NCI-H510A (cell line): ENCODE measurements at regions not wholly inside any gene's neighbourhood (a gene's known extent, or its start where the extent isn't known, plus 50 kb on each side); places are given as distances from the start of the nearest gene placed in this dataset.

Experiments
- DNase-seq: peaks from one replicate; lab custom pipeline; 2025; lab: John Stamatoyannopoulos, UW

DNA sequence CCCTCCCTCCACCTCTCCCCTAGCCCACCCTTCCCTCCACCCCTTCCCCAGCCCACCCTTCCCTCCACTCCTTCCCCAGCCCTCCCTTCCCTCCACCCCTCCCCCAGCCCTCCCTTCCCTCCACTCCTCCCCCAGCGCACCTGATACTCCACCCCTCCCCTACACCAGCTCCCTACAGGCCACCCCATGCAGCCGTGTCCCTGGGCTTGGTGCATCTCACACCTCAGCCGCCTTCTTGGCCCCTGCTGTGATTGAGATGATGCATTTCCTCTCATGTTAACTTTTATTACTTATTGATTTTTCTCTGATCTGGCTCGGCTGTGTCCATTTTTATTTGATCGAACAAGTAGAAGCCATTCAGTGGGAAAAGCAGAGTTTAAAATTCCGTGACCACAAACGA, 243.8 kb downstream of the MATN1 start:
- no peak for DNase-seq

DNA sequence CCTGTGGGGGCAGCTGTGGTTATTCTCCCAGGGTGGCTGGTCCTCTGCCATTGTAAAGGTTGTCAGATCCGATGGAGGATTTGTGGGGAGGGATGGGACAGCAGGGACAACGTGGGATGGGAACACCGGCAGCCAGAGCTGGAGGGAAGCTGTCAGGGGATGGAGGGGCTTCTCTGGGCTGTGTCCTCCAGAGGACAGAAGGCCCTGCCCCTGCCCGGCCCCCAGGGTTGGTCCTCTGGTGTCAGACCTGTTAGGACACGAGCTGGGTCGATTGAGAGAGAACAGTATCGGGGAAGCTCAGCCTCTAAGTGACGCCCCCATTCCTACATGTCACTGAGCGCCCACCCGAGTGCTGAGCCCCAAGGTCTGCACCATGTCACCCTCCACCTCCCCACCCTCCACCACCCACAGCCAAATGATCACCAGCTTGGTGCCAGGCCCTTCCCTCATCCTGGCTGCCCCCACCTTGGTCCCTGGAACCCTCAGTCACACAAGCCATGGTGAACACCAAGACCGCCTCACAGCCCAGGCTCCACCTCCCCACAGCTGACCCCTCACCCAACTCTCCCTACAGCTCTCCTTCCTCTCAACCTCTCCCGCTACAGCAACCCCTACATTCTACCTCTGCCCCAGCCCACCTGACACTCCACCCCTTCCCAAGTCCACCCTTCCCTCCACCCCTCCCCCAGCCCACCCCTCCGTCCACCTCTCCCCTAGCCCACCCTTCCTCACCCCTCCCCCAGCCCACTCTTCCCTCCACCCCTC, 244.4 kb downstream of the MATN1 start:
- no peak for DNase-seq

DNA sequence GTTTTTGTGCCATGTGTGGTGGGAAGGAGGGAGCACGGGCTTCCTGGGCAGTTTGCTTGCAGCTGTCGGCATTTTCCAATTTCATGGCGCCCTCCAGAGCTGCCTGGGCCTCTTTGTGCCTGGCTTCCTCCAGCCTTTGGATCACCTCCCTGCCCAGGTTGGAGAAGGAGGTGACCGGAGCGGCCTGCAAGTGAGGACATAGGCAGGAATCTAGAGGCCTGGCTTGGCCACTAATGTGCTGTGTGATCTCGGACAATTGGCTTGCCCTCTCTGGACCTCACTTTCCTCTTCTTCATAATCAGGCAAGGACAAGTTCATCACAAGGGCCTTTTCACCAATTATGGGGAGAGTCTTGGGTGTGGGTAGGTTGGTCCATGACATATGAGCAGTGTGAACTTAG, 245.1 kb downstream of the MATN1 start:
- no peak for DNase-seq

DNA sequence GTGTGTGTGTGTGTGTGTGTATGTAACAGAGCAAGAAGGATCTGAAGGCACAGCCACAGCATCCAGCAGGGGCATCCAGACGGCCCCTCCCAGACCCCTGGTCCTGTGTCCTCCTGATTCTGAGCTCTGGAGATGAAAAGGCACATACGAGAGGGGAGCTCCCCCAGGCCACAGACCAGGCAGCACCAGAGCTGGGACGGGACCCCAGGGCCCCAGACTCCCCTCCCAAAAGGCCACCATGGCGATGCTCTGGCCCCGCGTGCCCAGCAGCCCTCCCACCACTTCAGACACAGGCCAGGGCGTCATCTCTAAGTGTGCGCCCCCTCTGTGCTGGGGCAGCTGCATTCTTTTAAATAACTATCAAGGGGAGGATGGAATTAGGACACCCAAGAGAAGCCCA, 245.8 kb downstream of the MATN1 start:
- DNase-seq = no peak

DNA sequence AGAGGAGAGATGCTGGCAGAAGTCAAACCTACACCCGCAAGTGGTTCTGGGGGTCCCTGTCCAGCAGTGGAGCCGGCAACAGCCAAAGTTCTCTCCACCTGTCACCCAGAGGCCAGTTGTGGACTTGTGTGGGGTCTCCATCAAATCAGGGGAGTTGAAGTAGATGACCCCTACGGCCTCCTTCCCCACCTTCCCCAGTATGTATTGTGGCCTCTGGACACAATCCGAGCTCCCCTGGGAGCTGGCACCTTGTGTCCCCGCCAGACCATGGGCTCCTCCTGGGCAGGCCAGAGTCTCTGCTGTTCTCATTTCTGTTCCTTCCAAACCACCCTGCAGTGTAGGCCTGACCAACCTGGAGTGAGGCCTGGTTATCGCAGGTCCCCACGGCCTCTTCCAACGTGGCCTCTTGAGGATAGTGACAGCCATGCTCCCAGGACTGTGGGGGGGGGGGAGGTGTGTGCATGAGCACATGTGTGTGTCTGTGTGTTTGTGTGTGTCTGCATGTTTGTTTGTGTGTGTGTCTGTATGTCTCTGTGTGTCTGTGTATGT, 246.4 kb downstream of the MATN1 start:
- no peak for DNase-seq

DNA sequence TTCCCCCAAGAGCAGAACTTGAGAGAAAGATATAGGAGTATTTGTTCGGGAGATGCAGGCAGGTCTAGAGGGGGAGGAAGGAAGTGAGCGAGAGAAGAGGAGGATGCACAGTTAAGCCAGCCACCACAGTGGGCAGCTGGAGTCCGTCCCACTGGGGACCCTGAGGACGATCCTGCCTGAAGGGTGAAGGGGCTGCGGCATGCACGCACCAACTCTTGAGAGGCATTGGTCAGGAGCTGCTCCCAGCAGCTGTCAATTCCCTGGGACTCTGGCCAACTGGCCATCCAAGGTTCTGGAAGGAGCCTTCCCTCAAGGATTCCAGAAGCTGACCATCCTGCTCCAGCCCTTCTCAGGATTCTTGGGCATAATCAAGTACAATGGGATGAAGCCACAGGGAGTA, 246.9 kb downstream of the MATN1 start:
- DNase-seq = no peak

DNA sequence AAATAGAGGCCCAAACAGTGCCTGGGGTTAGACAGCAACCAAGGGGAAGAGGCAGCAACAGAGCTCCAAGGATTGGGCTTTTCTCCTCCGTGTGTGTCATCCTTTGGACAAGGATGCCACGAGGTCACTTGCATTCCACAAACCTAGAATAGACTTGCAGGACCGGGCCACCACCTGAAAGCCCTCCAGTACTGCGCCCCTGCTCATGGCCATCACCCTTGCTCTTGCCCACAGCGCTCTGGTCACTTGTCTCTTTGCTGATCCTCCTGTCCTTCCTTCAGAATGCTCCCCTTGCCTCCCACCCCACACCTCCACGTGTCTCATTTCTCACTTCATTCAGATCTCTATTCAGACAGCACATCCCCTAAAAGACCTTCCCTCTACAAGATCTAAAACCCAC, 247.4 kb downstream of the MATN1 start:
- DNase-seq = no peak

DNA sequence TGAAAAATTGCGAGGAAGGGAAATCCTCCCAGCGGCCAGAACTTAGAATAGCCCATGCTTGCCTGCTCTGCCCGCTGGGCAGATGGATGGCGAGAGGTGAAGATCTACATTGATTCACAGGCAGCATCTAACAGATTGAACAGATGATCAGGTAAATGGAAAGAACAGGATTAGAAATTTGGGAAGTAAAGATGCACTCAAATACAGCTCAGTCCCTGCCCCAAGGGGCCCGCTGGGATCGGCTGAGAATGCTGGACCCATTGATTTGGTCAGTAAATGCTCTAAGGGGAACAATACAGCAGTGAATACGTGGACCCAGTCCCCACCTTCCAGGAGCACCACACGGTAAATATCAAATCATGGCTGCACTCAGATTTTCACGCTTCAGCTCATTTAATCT, 248.2 kb downstream of the MATN1 start:
- DNase-seq = no peak

DNA sequence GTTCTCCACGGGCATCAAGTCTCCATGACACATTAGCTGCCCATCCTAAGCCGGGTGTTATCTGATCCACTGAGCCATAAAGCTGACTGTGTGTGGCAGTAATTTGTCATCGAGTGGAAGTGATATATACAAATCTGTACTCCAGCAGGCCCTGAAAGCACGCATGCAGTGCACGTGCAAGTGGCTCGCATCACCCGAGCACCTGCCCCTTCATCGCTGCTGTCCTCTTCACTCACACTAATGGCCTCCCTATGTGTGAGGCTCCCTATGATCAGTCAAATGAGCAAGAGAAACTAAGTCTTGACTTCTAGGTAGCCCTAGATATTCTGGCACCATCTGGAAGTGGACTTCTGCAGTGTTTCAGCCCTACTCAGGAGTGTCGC, 248.6 kb downstream of the MATN1 start:
- no peak for DNase-seq

DNA sequence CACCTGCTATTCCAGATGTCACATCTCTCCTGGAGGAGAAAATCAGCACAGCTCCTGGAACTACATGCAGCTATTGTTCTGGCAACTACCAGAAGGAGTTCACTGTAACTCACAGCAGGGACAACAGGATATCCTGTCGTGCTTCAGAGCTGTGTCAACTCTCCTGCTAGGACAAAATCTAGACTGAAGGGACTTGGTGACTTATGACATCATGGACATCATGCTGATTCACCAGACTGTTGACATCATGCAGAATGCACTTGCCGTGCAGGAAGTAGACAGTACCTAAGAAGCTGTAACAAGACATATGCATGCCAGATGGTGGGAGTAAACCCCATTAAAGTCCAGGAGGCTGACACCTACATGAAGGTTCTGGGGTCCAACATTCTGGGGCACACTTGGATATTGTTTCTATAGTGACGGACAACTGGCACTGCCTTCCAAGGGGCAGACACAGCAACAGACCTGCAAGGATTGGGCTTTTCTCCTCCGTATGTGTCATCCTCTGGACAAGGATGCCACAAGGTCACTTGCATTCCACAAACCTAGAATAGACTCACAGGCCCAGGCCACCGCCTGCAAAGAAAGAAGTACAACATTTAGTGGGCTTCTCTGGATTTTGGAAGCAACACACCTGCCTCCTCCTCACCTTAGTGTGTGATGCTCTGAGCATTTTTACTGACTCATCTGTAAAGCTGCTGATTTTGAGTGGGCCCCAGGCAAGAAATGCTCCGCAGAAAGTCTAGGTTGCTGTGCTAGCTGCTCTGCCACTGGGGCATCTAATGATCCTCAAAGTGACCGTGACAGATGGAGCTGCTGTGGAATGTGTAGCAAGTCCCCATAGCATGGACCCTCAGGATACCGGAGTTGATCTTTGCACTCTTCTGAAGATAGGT, 249.2 kb downstream of the MATN1 start:
- DNase-seq = no peak

DNA sequence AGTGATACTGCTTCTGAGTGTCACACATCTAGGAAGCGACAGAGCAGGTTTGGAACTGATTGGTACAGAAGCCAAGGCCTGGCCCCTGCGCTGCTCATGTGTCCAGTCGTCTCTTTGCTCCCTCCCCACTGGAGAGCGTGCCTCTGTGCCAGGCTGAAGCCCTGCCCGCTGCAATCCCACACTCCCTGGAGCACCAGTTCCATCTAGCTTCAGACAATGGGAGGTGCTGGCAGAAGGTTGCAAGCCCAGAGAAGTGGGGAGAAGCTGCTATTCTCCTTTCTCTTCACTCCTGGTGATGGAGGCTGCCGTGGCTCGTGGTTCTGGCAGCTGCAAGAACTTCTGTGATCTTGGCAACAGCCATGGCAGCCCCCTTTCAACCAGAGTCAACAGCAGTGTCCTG, 250.9 kb downstream of the MATN1 start:
- no peak for DNase-seq

DNA sequence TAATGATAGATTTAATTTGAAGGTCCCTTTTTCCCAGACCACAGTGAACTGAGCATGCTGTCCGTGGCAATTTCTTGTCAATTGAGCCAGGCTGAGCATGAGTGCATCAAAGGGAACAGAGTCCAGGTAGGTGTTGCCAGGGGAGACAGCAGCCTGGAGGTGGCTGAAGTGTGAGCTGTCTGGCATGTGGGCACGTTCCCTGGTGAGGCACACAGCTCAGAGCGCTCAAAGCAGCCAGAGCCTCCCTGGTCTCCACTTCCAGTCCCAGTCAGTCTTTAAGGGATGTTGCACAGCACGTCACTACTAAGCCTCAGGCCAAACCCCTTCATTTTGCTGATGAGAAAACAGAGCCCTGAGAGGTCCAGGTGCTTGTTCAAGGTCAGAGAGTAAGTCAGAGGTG, 251.4 kb downstream of the MATN1 start:
- DNase-seq = no peak

DNA sequence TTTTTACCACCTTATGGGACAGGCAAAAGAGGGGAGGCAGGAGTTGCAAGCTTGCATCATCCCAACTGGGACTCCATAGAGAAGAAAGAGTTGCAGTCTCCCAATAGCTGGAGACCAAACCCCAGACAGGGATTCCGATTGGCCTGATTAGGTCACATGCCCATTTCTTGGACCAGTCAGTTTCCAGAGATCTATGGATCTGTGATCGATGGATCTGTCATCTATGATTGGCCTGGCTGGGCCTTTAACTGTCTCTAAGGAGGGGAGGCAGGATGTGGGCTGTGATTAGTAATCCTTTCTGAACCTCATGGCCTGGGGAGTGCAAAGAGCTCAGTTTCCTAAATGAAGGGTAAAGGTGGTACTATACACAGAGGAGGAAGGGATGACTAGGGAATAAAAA, 252.1 kb downstream of the MATN1 start:
- no peak for DNase-seq

DNA sequence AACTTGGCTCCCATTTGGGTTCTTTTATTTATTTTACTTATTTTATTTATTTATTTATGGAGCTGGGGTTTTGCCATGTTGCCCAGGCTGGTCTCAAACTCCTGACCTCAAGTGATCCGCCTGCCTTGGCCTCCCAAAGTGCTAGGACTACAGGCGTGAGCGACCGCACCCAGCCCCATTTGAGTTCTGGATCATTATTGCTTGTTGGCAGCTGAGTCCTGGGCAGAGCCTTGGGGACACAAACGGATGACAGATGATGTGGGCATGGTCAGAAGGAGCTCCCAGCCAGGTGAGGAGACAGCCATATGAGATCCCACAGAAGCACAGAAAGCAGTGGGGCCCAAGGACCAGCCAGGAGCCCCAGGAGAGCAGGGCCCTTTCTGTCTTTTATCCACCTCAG, 254.0 kb downstream of the MATN1 start:
- DNase-seq = no peak

DNA sequence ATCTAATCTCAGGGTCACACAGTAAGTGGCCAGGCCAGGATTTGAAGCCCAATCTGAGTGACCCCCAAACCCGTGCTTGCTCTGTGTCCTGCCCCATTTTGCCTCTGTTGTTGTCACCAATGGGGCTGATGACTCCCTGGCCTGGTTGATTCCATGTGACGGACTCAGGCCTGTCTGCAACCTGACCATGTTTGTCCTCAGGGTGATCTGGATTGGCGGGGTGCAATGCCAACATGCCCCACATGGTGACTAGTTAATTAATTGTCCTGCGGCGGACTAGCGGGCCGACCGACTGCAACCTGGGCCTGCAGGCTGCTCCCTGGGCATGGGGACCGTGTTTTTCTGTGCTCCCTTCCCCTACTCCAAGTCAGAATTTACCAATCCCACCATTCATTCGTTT, 256.3 kb downstream of the MATN1 start:
- no peak for DNase-seq

DNA sequence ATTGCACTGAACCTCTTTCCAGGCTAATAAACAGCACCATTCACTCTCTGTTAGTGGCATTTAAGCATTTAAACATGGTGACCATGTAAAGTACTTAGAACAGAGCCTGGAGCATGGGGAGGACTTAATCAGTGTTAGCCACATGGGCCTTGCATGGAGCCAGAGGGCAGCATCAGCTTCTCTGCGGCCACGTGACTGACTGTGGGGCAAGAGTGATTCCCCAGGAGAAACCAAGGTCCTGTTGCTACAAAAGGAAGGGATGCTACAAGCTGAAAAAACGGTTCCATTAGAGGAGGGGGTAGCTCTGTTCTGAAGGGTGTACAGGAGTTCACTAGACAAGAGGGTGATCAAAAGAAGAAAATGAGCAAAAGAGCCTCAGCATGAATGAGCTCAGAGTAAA, 256.8 kb downstream of the MATN1 start:
- no peak for DNase-seq

DNA sequence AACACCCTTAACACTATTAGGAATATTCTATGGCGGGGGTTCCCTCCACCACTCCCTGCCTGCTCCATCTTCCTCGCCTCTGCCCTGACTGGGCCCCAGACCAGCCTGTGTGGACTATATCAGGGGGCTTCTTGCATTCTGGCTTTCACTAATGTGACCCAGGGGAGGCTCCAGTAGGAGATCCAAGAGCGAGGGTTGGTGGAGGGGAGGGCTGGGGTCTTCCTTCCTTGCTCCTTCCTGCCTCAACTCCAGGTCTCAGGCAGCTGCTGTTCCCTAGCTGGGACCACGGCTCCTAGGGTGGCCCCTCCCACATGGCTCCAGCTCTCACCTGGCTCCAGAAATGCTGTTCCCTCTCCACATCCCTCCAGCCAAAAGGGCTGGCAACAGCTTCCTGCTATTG, 257.4 kb downstream of the MATN1 start:
- DNase-seq = no peak

DNA sequence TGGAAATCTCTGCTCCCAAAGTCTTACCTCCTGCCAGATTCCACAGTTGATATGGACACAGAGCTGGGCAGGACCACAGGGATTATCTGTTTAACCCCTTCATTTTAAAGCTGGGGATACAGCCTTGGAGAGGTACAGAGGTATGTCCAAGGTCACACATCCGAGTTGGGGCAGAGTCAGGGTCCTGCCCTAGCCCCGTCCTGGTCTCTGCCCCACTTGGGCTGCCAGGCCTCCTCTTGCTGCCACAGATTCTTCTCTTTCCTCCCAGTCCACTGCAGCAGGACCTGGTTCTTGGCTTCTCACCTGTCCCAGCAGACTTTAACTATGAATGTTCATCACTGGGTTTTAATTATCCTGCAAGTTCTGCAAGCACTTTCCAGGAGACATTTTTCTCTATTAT, 258.3 kb downstream of the MATN1 start:
- no peak for DNase-seq

DNA sequence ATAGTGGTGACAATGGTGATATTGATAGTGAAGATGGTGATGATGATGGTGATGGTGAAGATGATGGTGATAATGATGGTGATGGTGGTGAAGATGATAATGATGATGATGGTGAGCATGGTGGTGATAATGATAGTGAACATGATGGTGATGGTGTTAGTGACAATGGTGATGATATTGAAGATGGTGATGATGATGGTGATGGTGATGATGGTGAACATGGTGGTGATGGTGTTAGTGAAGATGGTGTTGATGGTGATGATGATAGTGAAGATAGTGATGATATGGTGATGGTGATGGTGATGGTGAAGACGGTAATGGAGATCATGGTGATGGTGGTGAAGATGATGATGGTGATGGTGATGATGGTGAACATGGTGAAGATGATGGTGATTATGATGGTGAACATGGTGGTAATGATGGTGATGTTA, 259.2 kb downstream of the MATN1 start:
- DNase-seq = no peak

DNA sequence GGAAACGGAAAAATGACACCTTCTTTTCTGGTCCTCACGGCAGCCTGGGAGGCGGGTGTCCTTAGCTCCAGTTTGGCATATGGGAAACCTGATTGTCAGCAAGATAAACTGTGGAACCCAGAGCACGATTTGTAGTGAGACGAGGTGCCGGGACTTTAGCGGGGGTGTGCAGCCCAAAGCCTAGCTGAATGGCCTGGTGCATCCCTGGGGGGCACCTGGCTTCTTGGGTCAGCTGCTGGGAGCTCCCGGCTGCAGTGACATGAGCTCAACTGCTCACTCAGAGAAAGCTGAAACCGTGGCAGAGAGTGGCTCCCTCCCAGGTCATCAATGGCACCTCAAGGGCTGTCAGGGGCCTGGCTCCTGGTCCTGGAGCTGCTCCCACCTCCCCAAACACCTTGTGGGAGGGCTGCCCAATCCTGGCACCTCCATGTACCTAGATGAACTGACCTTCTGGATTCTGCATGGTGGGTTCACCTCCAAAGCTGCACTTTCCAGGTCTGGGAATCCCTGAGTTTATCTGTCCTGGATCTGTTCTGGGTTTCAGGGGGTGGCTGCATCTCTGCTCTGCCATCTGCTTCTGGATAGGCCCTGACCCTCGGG, 260.5 kb downstream of the MATN1 start:
- DNase-seq = no peak

DNA sequence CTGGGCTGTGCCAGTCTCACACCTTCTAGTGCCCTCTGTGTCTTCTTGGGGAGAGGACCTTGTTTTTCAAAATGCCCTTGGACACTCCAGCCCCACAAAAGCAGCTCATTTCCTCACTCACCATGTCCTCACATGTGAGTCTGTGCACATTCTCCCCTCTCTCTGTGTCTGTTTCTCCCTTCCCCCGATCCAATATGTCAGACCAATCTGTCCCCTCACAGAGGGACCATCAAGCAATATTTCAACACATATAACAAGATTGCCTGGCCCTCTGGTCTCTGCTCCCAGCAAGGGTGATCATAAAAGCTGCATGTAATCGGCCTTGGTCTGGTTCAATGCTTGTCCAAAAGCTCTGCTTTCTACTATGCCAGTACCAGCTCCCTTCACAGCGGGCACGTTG, 261.2 kb downstream of the MATN1 start:
- DNase-seq = no peak

DNA sequence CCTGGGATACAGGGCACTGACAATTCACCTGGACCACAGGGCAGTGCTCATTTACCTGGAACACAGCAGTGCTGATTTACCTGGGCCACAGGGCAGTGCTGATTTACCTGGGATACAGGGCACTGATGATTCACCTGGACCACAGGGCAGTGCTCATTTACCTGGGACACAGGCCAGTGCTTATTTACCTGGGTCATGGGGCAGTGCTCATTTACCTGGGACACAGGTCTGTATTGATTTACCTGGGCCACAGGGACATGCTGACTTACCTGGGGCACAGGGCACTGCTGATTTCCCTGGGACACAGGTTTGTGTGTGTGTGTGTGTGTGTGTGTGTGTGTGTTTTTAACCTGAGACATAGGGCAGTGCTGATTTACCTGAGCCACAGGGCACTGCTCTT, 261.7 kb downstream of the MATN1 start:
- DNase-seq = no peak

DNA sequence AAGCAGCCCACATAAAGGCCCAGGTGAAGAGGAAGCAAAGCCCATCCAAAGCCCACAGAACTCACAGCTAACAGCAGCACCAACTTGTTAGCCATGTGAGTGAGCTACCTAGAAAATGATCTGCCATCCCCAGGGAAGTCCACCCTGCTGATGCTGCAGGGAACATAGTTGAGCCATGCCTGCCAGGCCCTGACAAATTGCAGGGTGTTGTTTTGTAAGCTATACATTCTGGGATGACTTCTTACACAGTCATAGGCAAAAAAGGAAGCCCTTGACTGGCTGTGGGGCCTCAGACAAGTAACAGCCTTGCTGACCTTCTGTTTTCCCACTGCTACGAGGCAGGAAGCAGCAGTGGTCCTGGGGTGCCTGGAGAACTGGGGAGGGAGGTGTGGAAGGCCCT, 262.7 kb downstream of the MATN1 start:
- DNase-seq = no peak
